GM19351 (cell line): ENCODE measurements at regions not wholly inside any gene's neighbourhood (a gene's known extent, or its start where the extent isn't known, plus 50 kb on each side); places are given as distances from the start of the nearest gene placed in this dataset.
"Not testable (repeated sequence)": the region's sequence is repeated elsewhere in the genome, so short reads cannot be mapped to it uniquely, and the experiment has no call there.

ENCODE experiments used
- ATAC-seq: cut with Tn5 transposase; IDR thresholded peaks from one replicate; pipeline ENCODE4 v1.9.1; 2021; ENCODE audit warnings: mild to moderate bottlenecking, moderate library complexity; ENCODE audit not compliant: unreplicated experiment

DNA sequence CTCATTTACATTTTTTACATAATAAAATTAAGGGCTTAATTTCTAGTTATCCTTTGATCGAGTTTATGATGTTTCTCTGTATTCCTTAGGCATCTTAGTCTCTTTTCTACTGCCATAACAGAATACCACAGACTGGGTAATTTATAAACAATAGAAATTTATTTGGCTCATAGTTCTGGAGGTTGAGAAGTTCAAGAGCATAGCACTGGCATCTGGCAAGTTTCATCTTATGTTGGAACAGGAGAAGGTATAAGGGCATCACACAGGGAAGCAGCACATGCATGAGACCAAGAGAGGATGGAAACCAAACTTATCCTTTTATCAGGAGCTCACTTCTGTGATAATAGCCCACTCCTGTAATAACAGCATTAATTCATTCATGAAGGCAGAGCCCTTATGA is 284.9 kb upstream of the COX7C start:
- ATAC-seq = no peak

DNA sequence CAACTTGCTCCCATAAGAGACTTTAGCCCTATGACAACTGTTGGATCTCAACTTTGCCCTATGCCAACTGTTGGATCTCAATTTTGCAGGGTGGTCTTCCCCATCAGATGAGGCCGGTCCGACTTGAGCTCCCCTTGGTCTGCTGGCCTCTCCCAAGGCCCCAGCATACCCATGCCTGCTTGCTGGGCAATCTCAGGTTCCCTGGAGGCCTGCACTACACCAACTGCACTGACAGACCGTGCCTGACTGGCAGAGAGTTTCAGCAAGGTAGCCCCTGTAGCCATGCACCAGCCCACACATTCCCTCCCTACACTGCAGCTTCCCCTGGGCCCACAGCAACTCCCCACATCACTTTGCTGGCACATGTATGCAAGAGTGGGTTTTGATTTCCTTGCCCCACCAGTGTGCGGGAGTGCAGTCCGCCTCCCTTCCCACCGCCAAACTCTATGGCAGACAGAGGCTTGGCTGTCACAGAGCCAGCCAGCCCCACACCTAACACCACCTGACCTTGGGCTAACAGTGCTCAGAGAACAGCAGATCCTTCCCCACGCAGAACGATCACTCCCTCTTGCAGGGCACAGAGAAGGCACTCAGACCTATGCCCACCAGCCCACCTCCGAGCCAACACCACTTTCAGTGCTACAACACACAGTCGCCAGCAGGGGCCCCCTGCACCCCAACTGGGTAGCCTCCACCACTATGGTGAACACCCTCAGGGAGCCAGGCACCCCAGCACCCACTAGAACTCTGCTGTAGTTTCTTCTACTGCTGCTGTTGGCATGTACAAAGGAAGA is 279.9 kb upstream of the COX7C start:
- no peak for ATAC-seq

DNA sequence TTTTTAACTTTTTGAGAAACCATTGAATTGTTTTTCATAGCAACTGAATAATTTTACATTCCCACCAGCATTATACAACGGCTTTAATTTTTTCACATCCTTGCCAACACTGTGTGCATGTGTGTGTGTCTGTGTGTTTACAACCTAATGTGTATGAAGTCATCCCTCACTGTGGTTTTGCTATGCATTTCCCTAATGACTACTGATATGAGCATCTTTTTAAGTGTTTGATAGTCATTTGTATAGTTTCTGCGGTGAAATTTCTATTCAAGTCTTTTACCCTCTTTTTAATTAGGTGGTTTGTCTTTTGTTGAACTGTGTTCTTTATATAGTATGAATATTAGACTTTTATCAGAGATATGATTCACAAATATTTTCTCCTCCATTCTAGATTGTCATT is 263.1 kb upstream of the COX7C start:
- ATAC-seq = peak; percentile 64

DNA sequence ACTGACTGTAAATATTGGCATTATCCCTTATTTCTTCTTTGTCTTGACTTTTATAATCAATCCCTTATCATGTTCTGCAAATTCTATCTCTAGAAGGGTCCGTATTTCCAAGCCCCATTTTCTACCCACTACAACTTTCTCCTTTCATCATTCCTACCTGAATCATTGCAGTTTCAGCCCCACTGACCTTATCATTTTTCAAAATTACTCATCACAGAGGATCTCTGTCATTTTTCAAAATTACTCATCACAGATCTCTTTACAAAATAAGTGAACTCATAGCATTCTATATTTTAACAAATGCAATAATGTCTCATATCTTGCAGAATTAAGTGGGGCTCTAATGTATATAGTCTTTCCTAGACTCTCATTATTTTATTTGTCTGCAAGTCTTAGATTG is 256.9 kb upstream of the COX7C start:
- no peak for ATAC-seq

DNA sequence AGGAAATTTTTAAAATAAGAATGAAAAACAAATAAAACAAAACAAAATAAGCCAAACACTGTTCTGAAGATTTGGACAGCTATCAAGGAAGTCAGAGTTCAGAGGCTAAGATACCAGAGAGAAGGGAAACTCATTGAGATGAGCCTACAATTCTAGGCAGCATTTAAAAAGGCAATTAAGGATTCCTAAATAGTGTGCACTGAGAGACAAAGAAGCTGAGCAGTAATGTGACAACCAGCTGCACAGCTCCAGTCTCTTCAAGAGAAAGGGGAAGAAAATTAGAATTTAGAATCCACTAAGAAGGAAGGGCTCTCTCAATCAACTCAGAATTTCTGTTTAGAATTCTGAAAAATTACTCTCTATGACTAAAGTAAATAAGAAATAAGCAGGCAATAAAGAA is 246.7 kb upstream of the COX7C start:
- no peak for ATAC-seq

DNA sequence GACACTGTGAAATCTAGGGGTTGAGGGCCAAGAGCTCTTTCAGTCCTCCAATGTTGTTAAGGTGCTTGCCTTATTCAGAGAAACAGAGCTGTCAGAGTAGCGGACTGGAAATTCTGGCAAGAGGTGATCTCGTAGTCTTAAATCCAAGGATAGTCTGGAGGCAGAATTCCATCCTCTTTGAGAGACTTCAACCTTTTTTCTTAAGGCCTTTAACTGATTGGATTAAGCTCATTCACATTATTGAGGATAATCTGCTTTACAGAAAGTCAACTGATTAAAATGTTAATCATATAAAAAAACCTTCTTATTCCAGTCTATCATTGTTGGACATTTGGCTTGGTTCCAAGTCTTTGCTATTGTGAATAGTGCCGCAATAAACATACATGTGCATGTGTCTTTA is 243.1 kb upstream of the COX7C start:
- no peak for ATAC-seq

DNA sequence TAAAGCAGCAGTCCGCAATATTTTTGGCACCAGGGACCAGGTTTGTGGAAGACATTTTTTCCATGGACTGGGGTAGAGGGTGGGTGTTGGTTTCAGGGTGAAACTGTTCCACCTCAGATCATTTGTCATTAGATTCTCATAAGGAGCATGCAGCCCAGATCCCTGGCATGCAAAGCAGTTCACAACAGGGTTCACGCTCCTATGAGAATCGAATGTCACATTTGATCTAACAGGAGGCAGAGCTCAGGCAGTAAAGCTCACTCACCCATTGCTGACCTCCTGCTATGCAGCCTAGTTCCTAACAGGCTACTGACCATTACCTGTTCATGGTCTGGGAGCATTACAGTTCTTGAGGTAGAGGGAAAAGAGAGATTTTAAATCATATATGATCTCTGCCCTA is 241.5 kb upstream of the COX7C start:
- ATAC-seq = no peak

DNA sequence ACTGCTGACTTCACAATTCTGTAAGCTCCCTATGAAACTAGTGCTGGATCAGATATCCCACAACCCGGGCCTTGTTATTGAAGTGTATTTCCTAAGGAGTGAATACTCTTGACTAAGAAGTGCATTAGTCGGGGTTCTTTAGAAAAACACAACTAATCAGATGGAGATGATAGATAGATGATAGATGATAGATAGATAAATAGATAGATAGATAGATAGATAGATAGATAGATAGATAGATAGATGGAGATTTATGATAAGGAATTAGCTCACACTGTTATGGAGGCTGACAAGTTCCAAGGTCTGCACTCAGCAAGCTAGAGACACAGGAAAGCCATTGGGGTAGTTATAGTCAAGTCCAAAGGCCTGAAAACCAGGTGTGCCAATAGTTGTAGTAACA is 214.6 kb upstream of the COX7C start:
- ATAC-seq = no peak

DNA sequence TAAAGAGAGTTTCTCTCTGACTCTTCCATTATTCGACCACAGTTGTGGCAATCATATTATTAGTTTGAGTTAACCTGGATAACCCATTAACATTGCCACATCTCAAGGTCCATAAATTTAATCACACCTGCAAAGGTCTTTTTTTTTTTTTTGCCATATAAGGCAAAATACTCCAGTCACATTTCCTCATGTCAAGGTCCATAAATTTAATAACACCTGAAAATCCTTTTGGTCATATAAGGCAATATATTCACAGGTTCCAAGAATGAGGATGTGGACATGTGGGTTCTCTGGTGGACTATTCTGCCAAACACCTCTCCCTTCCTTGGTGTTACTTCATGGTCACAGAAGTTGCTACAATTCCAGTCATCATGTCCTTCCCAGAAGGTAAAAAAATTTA is 213.5 kb upstream of the COX7C start:
- ATAC-seq = no peak

DNA sequence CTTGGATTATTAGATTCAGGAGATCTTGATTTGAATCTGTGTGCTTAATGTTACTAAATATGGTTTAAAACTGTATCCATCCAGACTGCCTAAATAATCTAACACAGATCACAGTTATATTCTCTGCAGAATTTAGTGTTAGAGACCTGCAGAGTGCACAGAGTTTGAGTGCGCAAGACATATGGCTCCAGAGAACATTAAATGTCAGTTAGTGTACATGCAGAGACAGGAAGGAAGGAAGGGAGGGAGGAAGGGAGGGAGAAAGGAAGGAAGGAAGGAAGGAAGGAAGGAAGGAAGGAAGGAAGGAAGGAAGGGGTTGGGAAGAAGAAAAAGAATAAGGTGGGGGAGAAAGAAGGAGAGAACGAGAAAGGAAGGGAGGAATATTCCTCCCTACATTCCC is 210.0 kb upstream of the COX7C start:
- ATAC-seq = no peak

DNA sequence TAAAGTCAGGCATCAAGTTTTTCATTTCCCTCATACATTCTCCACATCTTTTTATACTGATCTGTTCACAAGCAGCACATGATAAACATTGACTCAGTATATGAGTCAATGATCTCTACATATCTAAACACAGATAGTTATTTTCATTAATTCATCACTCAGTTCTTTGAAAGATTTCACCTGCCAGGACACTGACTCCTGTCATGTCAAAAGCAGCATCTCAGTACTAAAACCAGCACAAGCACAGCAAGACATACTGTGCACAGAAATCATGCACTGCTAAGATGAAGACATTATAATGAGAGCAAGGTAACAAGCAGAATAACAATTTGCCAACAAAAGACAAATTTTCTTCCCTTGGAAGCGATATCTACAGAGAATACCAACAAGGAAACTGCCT is 206.1 kb upstream of the COX7C start:
- ATAC-seq = no peak

DNA sequence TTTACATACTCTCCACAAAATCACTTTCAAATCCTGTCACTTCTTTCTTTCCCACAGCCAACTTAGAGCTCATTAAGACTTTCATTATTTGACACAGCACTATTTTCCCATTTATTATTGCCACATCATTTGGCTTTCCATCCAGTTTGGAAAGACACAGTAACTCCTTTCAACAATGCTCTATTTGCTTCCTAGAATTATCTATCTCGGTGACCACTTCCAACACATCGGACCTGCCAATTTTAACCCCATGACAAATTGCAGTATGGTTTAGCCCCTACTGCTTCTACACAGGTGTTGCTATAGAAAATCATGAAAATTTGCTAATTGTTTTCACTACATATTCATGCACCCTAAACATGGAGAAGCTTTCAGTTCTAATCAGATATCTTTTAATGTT is 190.6 kb upstream of the COX7C start:
- ATAC-seq = no peak

DNA sequence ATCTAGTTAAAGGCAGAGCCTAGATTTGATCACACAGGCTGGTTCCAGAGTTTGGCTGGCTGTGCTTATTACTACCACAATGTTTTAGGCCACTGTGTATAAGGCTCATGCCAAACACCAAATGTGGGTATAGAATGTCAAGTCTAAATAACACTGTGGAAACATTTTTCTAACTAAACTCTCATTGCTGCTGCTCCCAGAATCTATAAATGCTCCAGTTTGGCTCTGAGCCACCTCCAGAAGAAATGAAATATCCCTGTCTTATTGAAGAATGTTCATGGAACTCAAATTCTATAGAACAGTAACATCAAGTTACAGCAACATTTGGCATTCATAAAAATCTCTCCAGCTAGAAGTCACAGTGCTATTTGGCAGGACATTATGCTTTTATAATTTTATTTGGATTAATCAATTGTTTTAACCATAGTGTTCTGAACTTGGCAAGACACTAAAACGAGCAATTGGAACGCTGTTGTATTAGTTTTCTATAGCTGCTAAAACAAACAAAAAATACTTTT is 178.1 kb upstream of the COX7C start:
- no peak for ATAC-seq

DNA sequence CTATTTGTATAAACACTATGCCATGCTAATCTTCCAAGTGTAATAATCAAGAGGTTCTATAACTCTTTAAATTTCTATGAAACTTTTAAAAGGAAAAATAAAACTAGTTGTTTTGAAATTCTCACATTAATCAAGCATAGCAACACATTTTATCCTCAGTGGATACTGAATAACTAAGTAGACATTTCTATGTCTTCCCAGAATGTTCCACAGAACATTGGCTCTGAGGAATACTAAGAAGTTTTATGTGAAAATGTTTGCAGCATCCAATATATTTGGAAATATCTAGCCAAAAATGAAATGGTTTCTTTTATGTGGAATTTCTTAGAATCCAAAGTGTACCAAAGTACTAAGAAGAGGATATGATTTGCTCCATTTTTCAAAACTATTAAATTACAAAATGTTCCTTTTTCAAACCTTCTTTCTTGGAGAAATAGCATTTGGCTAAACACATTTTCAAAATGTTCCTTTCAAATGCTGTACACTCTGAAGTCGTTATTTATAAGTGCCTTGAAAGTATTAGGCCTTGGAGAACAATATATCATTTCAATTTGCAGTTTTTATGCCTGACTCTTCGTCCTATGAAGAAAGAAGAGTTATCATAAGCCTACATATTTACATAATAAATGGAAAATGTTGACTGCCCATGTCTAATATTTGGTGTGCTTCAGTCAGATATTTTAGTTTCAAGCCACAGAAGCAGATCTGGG is 175.6 kb upstream of the COX7C start:
- no peak for ATAC-seq

DNA sequence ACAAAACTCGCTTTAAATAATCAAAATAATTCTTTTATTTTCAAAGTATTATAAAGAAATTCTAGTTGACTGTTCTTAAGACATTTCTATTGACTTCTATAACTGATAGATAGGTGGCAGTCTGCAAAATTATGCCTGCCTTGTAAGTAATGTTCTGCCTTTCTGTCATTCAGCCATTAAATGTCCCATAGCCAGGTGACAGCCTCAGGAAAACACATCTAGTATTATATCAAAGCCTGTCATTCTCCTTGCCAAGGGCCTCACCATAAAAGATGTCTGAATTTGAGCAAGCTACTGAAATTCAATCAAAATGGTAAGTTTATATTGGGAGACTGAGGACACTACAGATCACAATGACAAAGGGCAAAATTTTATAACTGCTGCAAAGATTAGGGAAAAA is 170.4 kb upstream of the COX7C start:
- ATAC-seq = no peak

DNA sequence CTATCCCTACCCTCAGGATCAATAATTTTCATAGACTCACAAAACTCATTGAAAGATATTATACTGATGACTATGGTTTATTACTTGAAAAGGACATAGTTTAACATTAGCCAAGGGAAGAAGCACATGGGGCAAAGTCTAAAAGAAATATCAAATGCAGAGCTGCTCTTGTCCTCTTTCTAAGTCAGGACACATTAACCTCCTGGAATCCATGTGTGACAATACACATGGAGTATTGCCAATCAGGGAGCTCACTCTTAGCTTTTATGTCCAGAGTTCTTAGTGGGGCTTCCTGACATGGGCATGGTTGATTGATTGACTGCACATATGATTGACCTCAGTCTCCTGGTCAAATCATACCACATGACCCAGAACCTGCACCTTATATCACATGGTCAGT is 165.5 kb upstream of the COX7C start:
- ATAC-seq = no peak

DNA sequence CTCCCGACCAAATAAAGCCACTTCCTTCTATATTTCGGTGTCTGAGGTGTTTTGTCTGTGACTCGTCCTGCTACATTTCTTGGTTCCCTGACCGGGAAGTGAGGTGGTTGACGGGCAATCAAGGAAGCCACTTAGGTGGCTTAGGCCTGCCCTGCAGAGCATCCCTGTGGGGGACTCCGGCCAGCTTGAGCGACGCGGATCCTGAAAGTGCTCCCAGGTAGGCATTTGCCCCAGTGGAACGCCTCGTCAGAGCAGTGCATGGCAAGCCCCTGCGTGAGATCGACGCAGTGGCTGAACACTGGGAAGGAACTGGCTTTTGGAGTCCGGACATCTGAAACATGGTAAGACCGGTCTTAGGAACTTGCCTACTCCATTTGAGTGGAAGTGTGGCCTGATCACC is 157.2 kb upstream of the COX7C start:
- no peak for ATAC-seq

DNA sequence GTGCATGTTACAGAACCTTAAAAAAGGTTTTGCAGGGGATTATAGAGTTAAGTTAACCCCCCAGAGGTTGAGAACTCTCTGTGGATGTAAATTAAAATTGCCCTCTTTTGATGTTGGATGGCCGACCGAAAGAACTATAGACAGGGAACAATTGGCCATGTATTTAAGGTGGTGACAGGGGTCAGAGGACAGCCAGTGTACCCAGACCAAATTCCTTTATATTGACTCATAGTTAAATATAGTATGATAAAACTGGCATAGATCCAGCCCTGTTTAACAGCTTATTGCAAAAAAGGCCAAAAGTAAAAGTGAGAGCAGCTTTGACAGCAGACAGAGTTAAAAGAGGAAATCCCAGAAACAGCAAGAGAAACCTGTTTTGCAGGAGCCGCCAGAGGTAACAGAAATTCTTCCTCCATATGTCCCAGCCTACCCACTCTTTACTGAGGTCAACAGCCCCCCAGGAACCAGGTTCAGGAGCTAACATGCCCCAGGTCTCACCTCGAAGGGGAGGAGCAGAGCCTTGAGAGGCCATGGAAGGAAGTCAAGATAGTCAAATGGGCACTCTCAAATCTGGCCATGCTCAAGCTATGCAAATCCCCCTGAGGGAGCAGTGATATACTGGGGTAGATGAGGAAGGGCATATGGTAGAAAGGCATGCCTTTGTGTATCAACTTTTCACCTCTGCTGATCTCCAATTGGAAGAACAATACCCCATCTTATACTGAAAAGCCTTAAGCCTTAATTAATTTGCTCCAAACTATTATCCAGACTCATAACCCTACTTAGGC is 156.4 kb upstream of the COX7C start:
- no peak for ATAC-seq

DNA sequence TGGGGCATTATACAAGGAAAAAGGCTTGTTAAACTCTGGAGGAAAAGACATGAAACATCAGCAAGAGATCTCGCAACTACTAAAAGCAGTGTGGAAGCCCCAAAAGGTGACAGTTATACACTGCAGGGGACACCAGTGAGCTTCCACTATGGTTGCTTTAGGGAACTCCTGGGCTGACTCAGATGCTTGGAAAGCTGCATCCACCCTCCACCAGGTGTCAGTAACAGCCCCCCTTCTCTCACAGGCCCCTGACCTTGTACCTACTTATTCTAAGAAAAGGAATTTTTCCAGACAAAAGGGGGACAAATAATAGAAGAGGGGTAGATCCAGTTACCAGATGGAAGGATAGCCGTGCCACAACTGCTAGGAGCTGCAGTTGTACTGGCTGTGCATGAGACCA is 154.4 kb upstream of the COX7C start:
- no peak for ATAC-seq

DNA sequence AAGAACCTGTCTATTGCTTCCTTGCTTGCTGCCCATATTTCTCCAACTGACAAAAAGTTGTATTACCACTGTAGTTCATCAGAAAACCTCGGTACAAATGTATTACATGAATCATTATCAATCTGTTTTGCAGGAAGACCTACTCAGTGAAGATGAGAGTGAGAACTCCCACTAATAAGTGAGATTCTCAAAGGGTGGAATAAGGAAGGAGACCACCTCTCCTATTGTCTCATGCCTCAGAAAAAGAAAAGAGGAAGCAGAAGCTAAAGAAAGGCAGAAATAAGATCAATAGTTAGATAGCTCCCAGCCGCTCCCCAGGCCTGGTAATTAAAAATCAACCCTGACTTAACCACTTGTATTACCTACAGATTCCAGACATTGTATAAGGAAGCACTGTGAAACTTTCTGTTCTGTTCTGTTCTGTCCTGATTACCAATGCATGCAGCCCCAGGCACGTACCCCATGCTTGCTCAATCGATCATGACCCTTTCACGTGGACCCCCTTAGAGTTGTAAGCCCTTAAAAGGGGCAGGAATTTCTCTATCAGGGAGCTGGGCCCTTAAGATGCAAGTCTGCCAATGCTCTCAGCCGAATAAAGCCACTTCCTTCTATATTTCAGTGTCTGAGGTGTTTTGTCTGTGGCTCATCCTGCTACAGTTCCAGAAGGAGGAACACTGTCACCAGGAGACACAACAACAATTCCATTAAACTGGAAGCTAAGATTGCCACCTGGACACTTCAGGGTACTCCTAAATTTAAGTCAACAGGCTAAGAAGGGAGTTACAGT is 152.5 kb upstream of the COX7C start:
- no peak for ATAC-seq

DNA sequence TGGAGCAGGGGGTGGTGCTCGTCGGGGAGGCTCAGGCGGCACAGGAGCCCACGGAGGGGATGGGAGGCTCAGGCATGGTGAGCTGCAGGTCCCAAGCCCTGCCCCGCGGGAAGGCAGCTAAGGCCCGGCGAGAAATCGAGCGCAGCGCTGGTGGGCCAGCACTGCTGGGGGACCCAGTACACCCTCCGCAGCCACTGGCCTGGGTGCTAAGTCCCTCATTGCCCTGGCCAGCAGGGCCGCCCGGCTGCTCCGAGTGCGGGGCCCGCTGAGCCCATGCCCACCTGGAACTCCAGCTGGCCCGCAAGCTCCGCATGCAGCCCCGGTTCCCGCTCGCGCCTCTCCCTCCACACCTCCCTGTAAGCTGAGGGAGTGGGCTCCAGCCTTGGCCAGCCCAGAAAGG is 151.0 kb upstream of the COX7C start:
- ATAC-seq = not testable (repeated sequence)
